A673 (cell line): ENCODE measurements at regions not wholly inside any gene's neighbourhood (a gene's known extent, or its start where the extent isn't known, plus 50 kb on each side); places are given as distances from the start of the nearest gene placed in this dataset.

Experiments
- CTCF ChIP-seq: fragments of 300-800, 200-600 bp; sonication (generic); conservative IDR thresholded peaks from 2 replicates; pipeline ENCODE4 v1.5.1; 2017; ENCODE audit warnings: low read depth, mild to moderate bottlenecking, antibody characterized with exemption, low read length, moderate library complexity, mixed read lengths
- EZH2 ChIP-seq: fragments of 200-600 bp; sonication (generic); IDR thresholded peaks from 2 replicates; pipeline ENCODE4 v1.6.1; 2017; ENCODE audit warnings: borderline replicate concordance, low read depth, mild to moderate bottlenecking, mixed read lengths, antibody characterized with exemption, low read length; ENCODE audit not compliant: poor library complexity, severe bottlenecking

- TF ChIP-seq CTCF (no peak), EZH2 (no peak)
These were observed 174.2 kb upstream of the VIPR2 start for GRCh38 chr7:159318682-159319351.
